CD4-positive, alpha-beta memory T cell (primary cell): ENCODE measurements at regions not wholly inside any gene's neighbourhood (a gene's known extent, or its start where the extent isn't known, plus 50 kb on each side); places are given as distances from the start of the nearest gene placed in this dataset.

ENCODE experiments used
- CTCF ChIA-PET: fragments of 350-600 bp; sonication (Branson Sonifier 250); formaldehyde crosslinking; loops from one replicate; lab custom pipeline; 2021; ENCODE audit warnings: inconsistent platforms; ENCODE audit not compliant: partially characterized antibody; lab: Charles Lee
- POLR2A ChIA-PET: fragments of 350-600 bp; sonication (Branson Sonifier 250); formaldehyde crosslinking; loops from one replicate; lab custom pipeline; 2021; ENCODE audit not compliant: partially characterized antibody; lab: Charles Lee
- DNase-seq, 5 donors: peaks; one replicate each; pipeline versions ENCODE4 v3.0.0 to v3.0.0-alpha.2; 2020 to 2022; ENCODE audit warnings: mixed read lengths in 1 of 5
- H3K27ac ChIP-seq: one replicate; pipeline ENCODE4 v1.7.0; 2013; ENCODE audit warnings: low read depth, low read length
- H3K27me3 ChIP-seq: 2 replicates; pipeline ENCODE4 v1.7.0; 2013; ENCODE audit warnings: mild to moderate bottlenecking, low read length, moderate library complexity; ENCODE audit not compliant: insufficient read depth
- H3K36me3 ChIP-seq: 2 replicates; pipeline ENCODE4 v1.7.0; 2013; ENCODE audit warnings: mild to moderate bottlenecking, low read length, moderate library complexity; ENCODE audit not compliant: insufficient read depth
- H3K4me1 ChIP-seq: 2 replicates; pipeline ENCODE4 v1.7.0; 2013; ENCODE audit warnings: mild to moderate bottlenecking, low read length, moderate library complexity; ENCODE audit not compliant: insufficient read depth
- H3K4me3 ChIP-seq, 2 donors: one replicate each; pipeline ENCODE4 v1.7.0; 2013; ENCODE audit warnings: low read length in 2 of 2, mild to moderate bottlenecking in 1 of 2
- H3K9me3 ChIP-seq, 2 donors: one replicate each; pipeline ENCODE4 v1.7.0; 2013; ENCODE audit warnings: low read length in 2 of 2, control low read depth in 1 of 2; ENCODE audit not compliant: control insufficient read depth in 1 of 2
- H3K27ac Mint-ChIP-seq, 7 donors: one replicate each; pipeline ENCODE4 v1.8.0; 2020 to 2021; ENCODE audit warnings: mixed read lengths in 7 of 7, mild to moderate bottlenecking in 6 of 7, inconsistent platforms in 3 of 7, moderate library complexity in 3 of 7
- H3K27me3 Mint-ChIP-seq, 2 donors: one replicate each; pipeline ENCODE4 v1.8.0; 2020 to 2021; ENCODE audit warnings: mixed read lengths in 2 of 2
- H3K36me3 Mint-ChIP-seq, 2 donors: one replicate each; pipeline ENCODE4 v1.8.0; 2020 to 2021; ENCODE audit warnings: mixed read lengths in 2 of 2, inconsistent platforms in 1 of 2, mild to moderate bottlenecking in 1 of 2
- H3K4me1 Mint-ChIP-seq, 4 donors: one replicate each; pipeline ENCODE4 v1.8.0; 2020 to 2021; ENCODE audit warnings: mixed read lengths in 4 of 4, mild to moderate bottlenecking in 1 of 4
- H3K4me3 Mint-ChIP-seq, 8 donors: one replicate each; pipeline ENCODE4 v1.8.0; 2020 to 2021; ENCODE audit warnings: mixed read lengths in 8 of 8, mild to moderate bottlenecking in 7 of 8, moderate library complexity in 6 of 8, inconsistent platforms in 3 of 8
- H3K9me3 Mint-ChIP-seq, 8 donors: one replicate each; pipeline ENCODE4 v1.8.0; 2020 to 2021; ENCODE audit warnings: mixed read lengths in 8 of 8, mild to moderate bottlenecking in 5 of 8, inconsistent platforms in 3 of 8, moderate library complexity in 1 of 8
- intact Hi-C: fragments of 100-400 bp; cut with micrococcal nuclease; formaldehyde crosslinking; loops from one replicate; pipeline ENCODE4 v1.15.1; 2023

DNA sequence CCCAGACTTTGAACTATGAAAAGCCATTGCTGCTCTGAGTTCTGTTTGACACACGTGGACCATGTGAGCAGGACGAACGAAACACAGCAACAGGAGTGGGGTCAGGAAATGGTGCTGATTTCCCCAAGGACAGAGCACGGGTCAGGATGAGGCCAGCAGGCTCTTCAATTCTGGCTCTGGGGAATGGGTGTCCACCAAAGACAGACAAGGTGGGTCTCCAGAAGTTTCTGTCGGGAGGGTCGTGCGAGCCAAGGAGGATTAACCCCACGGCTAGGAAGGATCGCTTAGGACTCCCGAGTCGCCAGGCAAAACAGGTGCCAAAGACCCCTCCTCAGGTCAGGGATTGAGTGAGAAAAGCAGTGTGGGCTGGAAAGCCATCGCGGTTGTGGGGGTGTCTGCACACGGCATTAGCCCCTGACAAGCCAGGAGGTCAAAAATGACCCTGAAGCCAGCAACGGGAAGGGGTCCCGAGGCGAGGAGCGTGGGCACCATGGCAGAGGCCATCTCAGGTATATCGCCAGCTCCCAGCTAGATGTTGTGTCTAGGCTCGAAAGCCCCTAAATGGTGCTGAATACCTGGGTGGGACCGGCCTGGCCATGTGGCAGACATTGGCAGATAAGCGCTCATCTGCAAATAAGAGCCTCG lies 213.9 kb upstream of the SALL3 start:
- Histone ChIP-seq H3K27ac (no peak overlapping the region), H3K4me1 (no peaks in the 10 kb centered on the region), H3K9me3 (no peaks in the 10 kb centered on the region), H3K27me3 (no peaks in the 10 kb centered on the region), H3K4me3 (no peak overlapping the region), H3K36me3 (no peaks in the 10 kb centered on the region)
- POLR2A ChIA-PET: no interaction called here
- Mint-ChIP-seq H3K27ac (no peak overlapping the region), H3K36me3 (no peaks in the 10 kb centered on the region), H3K27me3 (no peaks in the 10 kb centered on the region), H3K9me3 (peaks cover 0 to 6% (median 0%) of the 10 kb centered on the region in 8 donors), H3K4me3 (no peak overlapping the region), H3K4me1 (no peaks in the 10 kb centered on the region)
- DNase-seq: no peak
- CTCF ChIA-PET: no interaction called here
- intact Hi-C loops: no loop called here

GRCh38 chr18:78766651-78767533 lies 212.7 kb upstream of the SALL3 start:
- Histone ChIP-seq H3K27me3 (no peaks in the 10 kb centered on the region), H3K4me3 (no peak overlapping the region), H3K4me1 (no peaks in the 10 kb centered on the region), H3K27ac (no peak overlapping the region), H3K36me3 (no peaks in the 10 kb centered on the region), H3K9me3 (no peaks in the 10 kb centered on the region)
- H3K36me3 Mint-ChIP-seq: no peaks in the 10 kb centered on the region
- DNase-seq: no peak
- no peak overlapping the region for H3K4me3 Mint-ChIP-seq
- no peaks in the 10 kb centered on the region for H3K4me1 Mint-ChIP-seq
- ChIA-PET CTCF (no interaction called here), POLR2A (no interaction called here)
- peaks cover 0 to 5% (median 0%) of the 10 kb centered on the region in 8 donors for H3K9me3 Mint-ChIP-seq
- H3K27ac Mint-ChIP-seq: no peak overlapping the region
- no peaks in the 10 kb centered on the region for H3K27me3 Mint-ChIP-seq
- intact Hi-C loops: no loop called here

DNA sequence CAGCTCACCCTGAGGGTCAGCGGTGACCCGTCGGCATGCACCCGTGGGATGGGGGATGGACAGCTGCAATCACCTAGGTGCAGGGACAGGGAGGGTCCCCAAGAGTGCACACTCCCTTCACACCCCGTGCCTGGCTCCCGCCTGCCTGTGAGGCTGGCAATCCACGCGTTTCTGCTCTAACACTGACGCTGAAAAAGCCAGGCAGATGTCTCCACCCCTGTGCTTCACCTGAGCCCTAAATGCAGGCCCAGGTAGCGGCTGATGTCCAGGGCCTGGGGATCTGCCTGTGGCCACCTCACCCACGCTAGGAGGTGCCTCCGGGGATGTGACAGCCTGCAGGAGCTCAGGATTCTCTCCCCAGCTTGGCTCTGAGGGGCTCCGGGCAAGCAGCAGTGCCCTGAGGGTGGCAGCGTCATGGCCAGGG lies 212.0 kb upstream of the SALL3 start:
- H3K27me3 Mint-ChIP-seq: no peaks in the 10 kb centered on the region
- no peak overlapping the region for H3K27ac Mint-ChIP-seq

DNA sequence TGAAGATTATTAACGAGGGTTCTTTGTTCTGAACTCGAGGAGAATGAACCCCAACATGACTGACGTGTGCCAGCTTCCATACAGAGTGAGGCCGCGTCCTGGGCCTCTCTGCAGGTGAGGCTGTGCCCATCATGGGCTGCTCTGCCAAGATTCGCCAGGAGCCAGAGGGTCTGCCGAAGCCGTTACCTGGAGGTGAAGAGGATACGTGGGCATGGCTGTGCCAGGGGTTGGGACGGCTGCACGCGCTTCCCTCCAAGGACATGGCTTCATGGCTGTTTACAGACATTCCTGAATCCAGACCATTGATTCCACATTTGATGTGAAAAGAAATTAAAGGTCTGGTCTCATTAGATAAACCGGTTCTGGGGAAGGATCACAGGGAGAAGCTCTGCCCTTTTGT lies 211.4 kb upstream of the SALL3 start:
- intact Hi-C loops: no loop called here
- POLR2A ChIA-PET: no interaction called here

More for the DNA sequence above, 212.0 kb upstream of the SALL3 start:
- H3K36me3 Mint-ChIP-seq: no peaks in the 10 kb centered on the region
- ChIA-PET CTCF (no interaction called here), POLR2A (no interaction called here)
- Histone ChIP-seq H3K9me3 (no peaks in the 10 kb centered on the region), H3K4me1 (no peaks in the 10 kb centered on the region), H3K27me3 (no peaks in the 10 kb centered on the region), H3K36me3 (no peaks in the 10 kb centered on the region), H3K27ac (no peak overlapping the region), H3K4me3 (no peak overlapping the region)
- H3K9me3 Mint-ChIP-seq: peaks cover 0 to 3% (median 0%) of the 10 kb centered on the region in 8 donors
- H3K4me1 Mint-ChIP-seq: no peaks in the 10 kb centered on the region
- DNase-seq: no peak
- H3K4me3 Mint-ChIP-seq: no peak overlapping the region
- intact Hi-C loops: no loop called here

DNA sequence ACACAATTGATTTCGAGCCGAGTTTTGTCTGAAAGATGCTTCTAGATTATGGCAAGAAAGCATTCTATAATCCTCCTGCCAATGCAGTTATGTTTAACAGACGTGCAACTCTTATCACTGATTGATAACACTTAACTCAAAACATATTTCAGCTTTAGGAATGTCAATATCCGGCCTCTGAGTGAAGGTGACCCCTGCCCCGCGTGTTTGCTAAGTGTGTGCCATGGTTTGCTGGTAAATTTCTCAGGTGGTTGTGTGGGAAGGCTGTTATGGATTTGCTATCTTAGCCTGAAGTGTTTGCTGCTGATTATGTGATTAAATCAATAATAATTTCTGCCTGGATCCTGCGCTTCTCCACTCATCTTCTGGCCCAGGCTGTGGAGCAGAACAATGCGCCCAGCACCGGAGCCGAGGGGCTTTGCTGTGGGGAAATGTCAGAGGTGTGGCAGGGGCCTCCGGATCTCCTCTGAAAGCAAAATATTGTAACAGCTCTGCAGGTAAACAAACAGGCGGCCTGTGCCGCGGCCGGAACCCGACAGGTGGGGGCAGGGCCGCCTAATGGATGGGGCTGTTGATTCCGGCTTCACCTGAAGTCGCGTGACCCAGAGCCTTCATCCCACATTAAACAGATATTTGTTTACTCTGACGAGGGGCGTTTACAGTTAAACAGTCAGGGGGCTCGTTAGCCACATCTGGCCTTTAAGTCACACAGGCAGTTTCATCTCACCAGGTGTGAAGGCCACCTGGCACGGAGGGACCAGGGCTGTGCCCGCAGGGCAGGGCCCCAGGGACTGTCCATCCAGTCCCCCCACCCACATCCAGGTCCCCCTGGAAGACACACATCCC lies 210.7 kb upstream of the SALL3 start:
- no peak overlapping the region for H3K27ac Mint-ChIP-seq

More for the DNA sequence above, 211.4 kb upstream of the SALL3 start:
- Mint-ChIP-seq H3K27ac (no peak overlapping the region), H3K9me3 (peaks cover 0 to 1% (median 0%) of the 10 kb centered on the region in 8 donors), H3K4me1 (no peaks in the 10 kb centered on the region), H3K4me3 (no peak overlapping the region), H3K36me3 (no peaks in the 10 kb centered on the region), H3K27me3 (no peaks in the 10 kb centered on the region)
- Histone ChIP-seq H3K9me3 (no peaks in the 10 kb centered on the region), H3K4me3 (no peak overlapping the region), H3K4me1 (no peaks in the 10 kb centered on the region), H3K27ac (no peak overlapping the region), H3K36me3 (no peaks in the 10 kb centered on the region), H3K27me3 (no peaks in the 10 kb centered on the region)
- CTCF ChIA-PET: no interaction called here
- DNase-seq: no peak

DNA sequence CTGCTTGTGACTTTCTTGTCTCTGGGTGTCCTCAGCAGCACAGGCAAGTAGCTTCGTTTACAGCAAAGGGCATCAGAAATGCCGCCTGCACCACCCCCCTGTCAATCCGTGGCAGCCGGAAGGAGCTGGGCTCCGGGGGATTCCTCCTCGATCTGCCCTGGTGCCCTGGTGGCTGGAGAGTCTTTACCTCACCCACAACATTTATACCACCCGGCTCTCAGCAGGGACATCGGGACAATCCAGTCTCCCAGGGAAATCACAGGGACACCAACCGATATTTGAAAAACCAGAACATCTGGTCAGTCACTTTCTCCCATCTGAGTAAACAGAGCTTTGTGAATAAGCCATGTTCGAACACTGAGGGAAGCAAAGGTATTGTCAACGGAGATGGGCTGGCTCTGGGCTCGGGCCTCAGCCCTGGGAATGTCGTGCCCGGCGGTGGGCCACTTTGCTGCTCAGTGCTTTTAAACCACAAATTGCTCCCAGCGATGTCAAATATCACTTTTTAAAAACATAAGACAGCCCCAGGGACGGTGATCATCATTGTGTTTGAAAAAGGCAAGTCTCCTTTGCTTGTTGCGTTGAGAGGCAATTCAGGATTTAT lies 210.0 kb upstream of the SALL3 start:
- no peaks in the 10 kb centered on the region for H3K4me1 Mint-ChIP-seq
- intact Hi-C loops: no loop called here

More for the DNA sequence above, 210.7 kb upstream of the SALL3 start:
- Mint-ChIP-seq H3K36me3 (no peaks in the 10 kb centered on the region), H3K9me3 (peaks cover 0 to 1% (median 0%) of the 10 kb centered on the region in 8 donors), H3K27me3 (no peaks in the 10 kb centered on the region), H3K4me1 (no peaks in the 10 kb centered on the region), H3K4me3 (no peak overlapping the region)
- POLR2A ChIA-PET: no interaction called here
- H3K27ac ChIP-seq: no peak overlapping the region
- no peak for DNase-seq
- H3K4me3 ChIP-seq: no peak overlapping the region
- intact Hi-C loops: no loop called here
- H3K9me3 ChIP-seq: no peaks in the 10 kb centered on the region
- H3K27me3 ChIP-seq: no peaks in the 10 kb centered on the region
- CTCF ChIA-PET: no interaction called here
- no peaks in the 10 kb centered on the region for H3K4me1 ChIP-seq
- no peaks in the 10 kb centered on the region for H3K36me3 ChIP-seq

More for the DNA sequence above, 210.0 kb upstream of the SALL3 start:
- Histone ChIP-seq H3K27me3 (no peaks in the 10 kb centered on the region), H3K36me3 (no peaks in the 10 kb centered on the region), H3K4me1 (no peaks in the 10 kb centered on the region), H3K9me3 (no peaks in the 10 kb centered on the region), H3K27ac (no peak overlapping the region), H3K4me3 (no peak overlapping the region)
- ChIA-PET POLR2A (no interaction called here), CTCF (no interaction called here)
- H3K4me3 Mint-ChIP-seq: no peak overlapping the region
- DNase-seq: no peak
- H3K36me3 Mint-ChIP-seq: no peaks in the 10 kb centered on the region
- no peak overlapping the region for H3K27ac Mint-ChIP-seq
- H3K27me3 Mint-ChIP-seq: no peaks in the 10 kb centered on the region
- H3K9me3 Mint-ChIP-seq: peaks cover 0 to 1% (median 0%) of the 10 kb centered on the region in 8 donors
